IPS-NIHi7 (cell line): ENCODE measurements at regions not wholly inside any gene's neighbourhood (a gene's known extent, or its start where the extent isn't known, plus 50 kb on each side); places are given as distances from the start of the nearest gene placed in this dataset.
"Not testable (repeated sequence)": the region's sequence is repeated elsewhere in the genome, so short reads cannot be mapped to it uniquely, and the experiment has no call there.

Experiments used
- DNase-seq: peaks from one replicate; pipeline ENCODE4 v3.0.0; 2012; ENCODE audit warnings: mixed read lengths; ENCODE audit errors: extremely low spot score

- no peak for DNase-seq
Measured at GRCh38 chr6:141248021-141248799, 884.5 kb upstream of the GJE1 start.

GRCh38 chr6:141244366-141244765, 888.4 kb upstream of the GJE1 start:
- DNase-seq, result no peak

- DNase-seq, result no peak
Measured at GRCh38 chr6:141242957-141243356, 889.8 kb upstream of the GJE1 start.

- no peak for DNase-seq
Measured at GRCh38 chr6:141229296-141229695, 903.4 kb upstream of the GJE1 start.

DNA sequence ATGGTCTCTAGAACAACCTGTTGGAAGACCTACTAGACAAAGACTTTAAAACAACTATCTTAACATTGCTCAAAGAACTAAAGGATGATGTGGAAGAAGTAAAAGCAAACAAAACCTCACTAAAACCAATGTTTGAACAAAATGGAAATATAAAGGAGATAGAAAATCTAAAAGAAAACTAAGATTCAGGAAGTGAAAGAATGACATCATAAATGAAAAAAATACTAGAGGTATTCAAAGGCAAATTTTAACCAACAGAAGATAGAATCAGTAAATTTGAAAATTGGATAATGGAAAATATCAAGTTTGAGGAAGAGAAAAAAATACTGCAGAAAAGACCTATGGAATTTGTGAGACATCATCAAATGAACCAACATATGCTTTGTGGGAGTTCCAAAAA, 914.1 kb upstream of the GJE1 start:
- DNase-seq, result no peak

- no peak for DNase-seq
Measured at GRCh38 chr6:141216726-141217125, 916.0 kb upstream of the GJE1 start.

DNA sequence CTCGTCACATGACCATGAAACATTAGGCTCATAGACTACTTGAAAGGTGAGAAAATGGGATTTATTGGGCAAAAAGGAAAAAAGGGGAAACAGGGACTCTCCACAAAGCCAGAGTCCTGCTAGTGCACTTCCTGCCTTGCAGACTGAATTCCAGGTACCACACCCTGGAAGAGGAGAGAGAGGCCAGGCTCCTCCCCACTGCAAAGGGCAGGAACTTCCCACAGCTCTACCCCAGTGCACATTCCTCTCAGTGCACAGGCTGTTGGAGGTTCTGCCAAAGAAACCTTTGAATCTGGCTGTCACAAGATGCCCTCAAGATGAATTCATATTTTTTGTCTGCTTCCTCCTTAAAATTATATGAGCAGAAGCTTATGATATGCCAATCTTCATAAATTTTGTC, 920.4 kb upstream of the GJE1 start:
- no peak for DNase-seq

DNA sequence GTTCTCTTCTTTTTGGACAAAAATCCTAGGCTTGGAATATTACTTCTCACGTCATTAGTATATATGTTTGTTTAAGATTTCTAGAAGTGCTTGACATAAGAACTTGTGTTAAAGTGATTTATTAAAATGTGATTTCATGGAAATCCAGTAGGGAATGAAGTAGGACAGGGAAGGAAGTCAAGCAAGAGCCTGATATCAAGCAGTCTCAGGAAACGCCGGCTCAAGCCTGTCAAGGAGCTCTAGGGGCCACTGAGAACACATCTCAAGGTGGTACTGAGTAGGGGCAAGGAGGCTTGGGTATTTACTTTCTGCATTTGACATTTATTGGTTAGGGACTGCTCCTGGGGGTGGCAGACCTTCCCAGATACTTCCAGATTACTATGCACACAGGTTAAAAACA, 920.9 kb upstream of the GJE1 start:
- no peak for DNase-seq

DNA sequence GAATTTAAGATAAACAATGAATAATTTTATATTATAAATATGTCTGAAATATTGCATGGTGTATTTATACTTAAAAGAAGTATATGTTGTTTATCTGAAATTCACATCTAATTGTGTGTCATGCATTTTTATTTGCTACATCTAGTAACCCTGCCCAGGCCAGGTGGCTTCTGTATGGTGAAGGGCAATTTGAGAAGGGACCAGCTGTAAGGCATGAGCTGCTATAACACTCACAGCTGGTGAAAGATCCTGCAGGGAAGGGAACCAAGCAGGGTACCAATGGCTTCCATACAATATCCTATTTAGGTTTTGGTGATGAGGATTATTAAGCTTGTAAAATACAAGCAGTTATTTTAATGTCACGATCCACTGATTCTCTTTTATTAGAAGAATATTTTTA, 921.8 kb upstream of the GJE1 start:
- no peak for DNase-seq

DNA sequence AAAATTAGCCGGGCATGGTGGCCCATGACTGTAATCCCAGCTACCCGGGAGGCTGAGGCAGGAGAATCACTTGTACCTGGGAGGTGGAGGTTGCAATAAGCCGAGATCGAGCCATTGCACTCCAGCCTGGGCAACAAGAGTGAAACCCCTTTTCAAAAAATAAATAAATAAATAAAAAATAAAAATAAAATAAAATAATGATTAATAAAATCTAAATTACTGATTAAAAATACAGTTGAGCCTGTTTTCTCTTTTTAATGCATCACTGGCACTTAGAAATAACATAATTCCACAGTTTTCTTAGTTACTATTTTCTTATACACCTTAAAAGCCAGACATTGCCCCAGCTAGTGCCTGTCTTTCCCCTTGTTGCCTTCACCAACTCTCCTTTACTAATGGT, 922.8 kb upstream of the GJE1 start:
- DNase-seq, result no peak

DNA sequence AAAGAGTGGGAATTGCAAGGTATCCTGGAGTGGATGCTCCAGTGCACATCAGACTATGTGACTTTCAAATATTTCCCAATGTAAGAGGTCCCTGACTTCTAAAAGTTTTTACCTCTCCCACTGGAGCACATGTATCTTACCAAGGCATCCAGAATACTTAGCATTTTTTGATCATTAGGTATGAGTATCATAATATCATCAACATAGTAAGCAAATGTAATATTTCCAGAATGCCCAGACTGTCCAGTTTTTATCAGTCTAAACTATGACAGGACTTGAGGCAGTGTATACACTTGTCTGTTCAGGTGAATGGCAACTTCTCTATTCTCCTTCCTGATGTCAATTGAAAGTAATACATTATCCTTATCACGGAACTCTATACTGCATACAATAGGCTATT, 924.6 kb upstream of the GJE1 start:
- DNase-seq, result no peak

- no peak for DNase-seq
Measured at GRCh38 chr6:141203902-141204575, 928.7 kb upstream of the GJE1 start.

GRCh38 chr6:141202626-141203025, 930.1 kb upstream of the GJE1 start:
- no peak for DNase-seq

- peak; percentile 14 for DNase-seq
Measured at GRCh38 chr6:141199074-141199473, 933.7 kb upstream of the GJE1 start.

GRCh38 chr6:141195251-141195832, 937.4 kb upstream of the GJE1 start:
- DNase-seq, result no peak

- no peak for DNase-seq
Measured at GRCh38 chr6:141183368-141183767, 949.4 kb upstream of the GJE1 start.

DNA sequence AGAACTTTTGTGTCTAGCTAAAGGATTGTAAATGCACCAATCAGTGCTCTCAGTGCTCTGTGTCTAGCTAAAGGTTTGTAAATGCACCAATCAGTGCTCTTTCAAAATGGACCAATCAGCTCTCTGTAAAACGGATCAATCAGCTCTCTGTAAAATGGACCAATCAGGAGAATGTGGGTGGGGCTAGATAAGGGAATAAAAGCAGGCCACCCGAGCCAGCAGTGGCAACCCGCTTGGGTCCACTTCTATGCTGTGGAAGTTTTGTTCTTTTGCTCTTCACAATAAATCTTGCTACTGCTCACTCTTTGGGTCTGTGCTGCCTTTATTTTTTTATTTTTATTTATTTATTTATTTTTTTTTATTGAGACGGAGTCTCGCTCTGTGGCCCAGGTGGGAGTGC, 957.3 kb upstream of the GJE1 start:
- DNase-seq, result not testable (repeated sequence)

- DNase-seq, result no peak
Measured at GRCh38 chr6:141174932-141175331, 957.8 kb upstream of the GJE1 start.

GRCh38 chr6:141173529-141173928, 959.2 kb upstream of the GJE1 start:
- DNase-seq, result no peak

DNA sequence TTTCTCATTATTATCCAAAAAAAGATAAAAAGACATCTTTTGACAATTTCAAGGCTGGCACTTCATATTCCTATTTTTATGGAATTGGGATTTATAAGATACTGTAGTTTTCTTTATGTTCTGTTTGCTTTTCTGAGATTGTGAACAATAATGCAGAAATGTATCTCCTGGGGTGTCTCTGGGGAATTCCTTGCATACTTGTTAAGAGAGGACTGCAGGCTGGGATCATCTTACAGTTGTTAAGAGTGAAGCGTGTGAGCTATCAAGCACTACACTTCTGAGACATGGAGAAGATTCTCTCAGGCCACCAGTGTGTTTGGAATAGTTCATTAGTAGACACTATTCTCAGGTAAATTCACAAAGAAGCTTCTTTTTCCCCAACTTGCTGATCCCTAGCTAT, 963.3 kb upstream of the GJE1 start:
- DNase-seq, result peak; percentile 30

- DNase-seq, result no peak
Measured at GRCh38 chr6:141167945-141168344, 964.8 kb upstream of the GJE1 start.

GRCh38 chr6:141165002-141165665, 967.6 kb upstream of the GJE1 start:
- DNase-seq, result peak; percentile 10
